ENCODE measurements at regions not wholly inside any gene's neighbourhood (a gene's known extent, or its start where the extent isn't known, plus 50 kb on each side); places are given as distances from the start of the nearest gene placed in this dataset.

- peaks cover 0 to 5% of the 10 kb centered on the region in 2 donors for H3K9me3 ChIP-seq
- no peak for DNase-seq (ENCODE audit: low spot score in 2 of 2)
- H3K27me3 ChIP-seq: no peaks in the 10 kb centered on the region
- H3K4me3 ChIP-seq: no peak overlapping the region
- no peak for TF ChIP-seq POLR2AphosphoS5 (IDR thresholded peaks at IDR 0.05)
- TF ChIP-seq CTCF (IDR thresholded peaks at IDR 0.05): no peak
- no peak for TF ChIP-seq POLR2A (IDR thresholded peaks at IDR 0.05)
- no peak overlapping the region for H3K27ac ChIP-seq
- no peaks in the 10 kb centered on the region for H3K36me3 ChIP-seq
- no peaks in the 10 kb centered on the region for H3K4me1 ChIP-seq
- intact Hi-C loops (cut with DNase I; ENCODE audit: low total_unique reads): no loop called here
Measured at GRCh38 chr16:9185381-9185780, 93.9 kb downstream of the HAPSTR1 start.

- no peak overlapping the region for H3K27ac ChIP-seq
- peaks cover 0 to 5% of the 10 kb centered on the region in 2 donors for H3K9me3 ChIP-seq
- no peaks in the 10 kb centered on the region for H3K4me1 ChIP-seq
- H3K27me3 ChIP-seq: no peaks in the 10 kb centered on the region
- H3K4me3 ChIP-seq: no peak overlapping the region
- DNase-seq (ENCODE audit: low spot score in 2 of 2): no peak
- H3K36me3 ChIP-seq: no peaks in the 10 kb centered on the region
- intact Hi-C loops (cut with DNase I; ENCODE audit: low total_unique reads): no loop called here
- TF ChIP-seq POLR2A (IDR thresholded peaks at IDR 0.05) (no peak), CTCF (IDR thresholded peaks at IDR 0.05) (no peak), POLR2AphosphoS5 (IDR thresholded peaks at IDR 0.05) (no peak)
Measured at GRCh38 chr16:9186061-9186460, 94.6 kb downstream of the HAPSTR1 start.

GRCh38 chr16:9188721-9189120 lies 97.3 kb downstream of the HAPSTR1 start:
- H3K27ac ChIP-seq: no peak overlapping the region
- no peaks in the 10 kb centered on the region for H3K27me3 ChIP-seq
- DNase-seq (ENCODE audit: low spot score in 2 of 2): no peak
- H3K36me3 ChIP-seq: no peaks in the 10 kb centered on the region
- intact Hi-C loops (cut with DNase I; ENCODE audit: low total_unique reads): no loop called here
- H3K9me3 ChIP-seq: peaks cover 0 to 5% of the 10 kb centered on the region in 2 donors
- no peak overlapping the region for H3K4me3 ChIP-seq
- TF ChIP-seq POLR2A (IDR thresholded peaks at IDR 0.05): no peak
- no peak for TF ChIP-seq POLR2AphosphoS5 (IDR thresholded peaks at IDR 0.05)
- no peak for TF ChIP-seq CTCF (IDR thresholded peaks at IDR 0.05)
- H3K4me1 ChIP-seq: no peaks in the 10 kb centered on the region

- Histone ChIP-seq H3K36me3 (no peaks in the 10 kb centered on the region), H3K9me3 (no peaks in the 10 kb centered on the region), H3K4me3 (no peak overlapping the region), H3K4me1 (no peaks in the 10 kb centered on the region), H3K27ac (no peak overlapping the region), H3K27me3 (no peaks in the 10 kb centered on the region)
- TF ChIP-seq POLR2A (IDR thresholded peaks at IDR 0.05) (no peak), POLR2AphosphoS5 (IDR thresholded peaks at IDR 0.05) (no peak), CTCF (IDR thresholded peaks at IDR 0.05) (no peak)
- DNase-seq (ENCODE audit: low spot score in 2 of 2): no peak
- intact Hi-C loops (cut with DNase I; ENCODE audit: low total_unique reads): no loop called here
Measured at GRCh38 chr16:9191274-9191850, 99.9 kb downstream of the HAPSTR1 start.

- Histone ChIP-seq H3K36me3 (no peaks in the 10 kb centered on the region), H3K4me1 (no peaks in the 10 kb centered on the region), H3K9me3 (no peaks in the 10 kb centered on the region), H3K4me3 (no peak overlapping the region), H3K27ac (no peak overlapping the region), H3K27me3 (no peaks in the 10 kb centered on the region)
- intact Hi-C loops (cut with DNase I; ENCODE audit: low total_unique reads): no loop called here
- TF ChIP-seq POLR2A (IDR thresholded peaks at IDR 0.05): no peak
- no peak for TF ChIP-seq POLR2AphosphoS5 (IDR thresholded peaks at IDR 0.05)
- no peak for TF ChIP-seq CTCF (IDR thresholded peaks at IDR 0.05)
- no peak for DNase-seq (ENCODE audit: low spot score in 2 of 2)
Measured at GRCh38 chr16:9192746-9193145, 101.3 kb downstream of the HAPSTR1 start.

Data from breast epithelium (tissue), 4 donors.